Stimulated activated naive CD4-positive, alpha-beta T cell treated with Interleukin-2 at 50 U/mL for 16 hours (primary cell): ENCODE measurements at regions not wholly inside any gene's neighbourhood (a gene's known extent, or its start where the extent isn't known, plus 50 kb on each side); places are given as distances from the start of the nearest gene placed in this dataset.

Source experiments
- DNase-seq: peaks from one replicate; lab custom pipeline; 2025; lab: John Stamatoyannopoulos, UW

GRCh38 chr20:21575981-21576740 lies 62.3 kb upstream of the NKX2-2 start:
- DNase-seq: no peak

- no peak for DNase-seq
These were observed 61.3 kb upstream of the NKX2-2 start for GRCh38 chr20:21575167-21575566.

- DNase-seq: no peak
These were observed 60.6 kb upstream of the NKX2-2 start for GRCh38 chr20:21574443-21574842.

GRCh38 chr20:21573259-21573658 lies 59.4 kb upstream of the NKX2-2 start:
- no peak for DNase-seq

GRCh38 chr20:21571841-21572690 lies 58.2 kb upstream of the NKX2-2 start:
- DNase-seq: peak; percentile 7

- DNase-seq: no peak
These were observed 56.6 kb upstream of the NKX2-2 start for GRCh38 chr20:21570285-21570992.

- no peak for DNase-seq
These were observed 55.7 kb upstream of the NKX2-2 start for GRCh38 chr20:21569586-21569985.

GRCh38 chr20:21564127-21564773 lies 50.4 kb upstream of the NKX2-2 start:
- no peak for DNase-seq
